WTC11 (cell line): ENCODE measurements at regions not wholly inside any gene's neighbourhood (a gene's known extent, or its start where the extent isn't known, plus 50 kb on each side); places are given as distances from the start of the nearest gene placed in this dataset.

ENCODE experiments used
- AFF4 ChIP-seq: sonication (generic); formaldehyde crosslinking; IDR thresholded peaks from 2 replicates; pipeline ENCODE4 v1.8.1; 2023; ENCODE audit warnings: mild to moderate bottlenecking, missing genetic modification reagents, borderline replicate concordance
- ATF6 ChIP-seq: sonication (generic); formaldehyde crosslinking; IDR thresholded peaks from 2 replicates; pipeline ENCODE4 v1.8.1; 2023; ENCODE audit warnings: mild to moderate bottlenecking, missing genetic modification reagents
- EMX1 ChIP-seq: fragments of 250-450 bp; sonication (Bioruptor Pico); IDR thresholded peaks from 2 replicates; pipeline ENCODE4 v1.8.0; 2021; ENCODE audit warnings: mild to moderate bottlenecking
- GTF2I ChIP-seq: fragments of 250-450 bp; sonication (Bioruptor Pico); conservative IDR thresholded peaks from 2 replicates; pipeline ENCODE4 v1.4.0; 2021; ENCODE audit warnings: mild to moderate bottlenecking
- HMGA2 ChIP-seq: fragments of 250-450 bp; sonication (Bioruptor Pico); IDR thresholded peaks from 2 replicates; pipeline ENCODE4 v1.4.0; 2021; ENCODE audit warnings: mild to moderate bottlenecking, moderate library complexity
- NR2C2 ChIP-seq: sonication (generic); formaldehyde crosslinking; IDR thresholded peaks from 2 replicates; pipeline ENCODE4 v1.8.0; 2022; ENCODE audit warnings: mild to moderate bottlenecking, missing genetic modification reagents
- PRDM15 ChIP-seq: sonication (generic); formaldehyde crosslinking; IDR thresholded peaks from 2 replicates; pipeline ENCODE4 v1.8.0; 2022; ENCODE audit warnings: missing genetic modification reagents
- SMAD4 ChIP-seq: sonication (generic); formaldehyde crosslinking; IDR thresholded peaks from 2 replicates; pipeline ENCODE4 v1.8.0; 2022; ENCODE audit warnings: mild to moderate bottlenecking, missing genetic modification reagents
- ZNF317 ChIP-seq: sonication (generic); formaldehyde crosslinking; IDR thresholded peaks from 2 replicates; pipeline ENCODE4 v1.8.1; 2023; ENCODE audit warnings: low read depth, mild to moderate bottlenecking, moderate library complexity, missing genetic modification reagents, borderline replicate concordance
- ZNF425 ChIP-seq: fragments of 250-450 bp; sonication (Bioruptor Pico); conservative IDR thresholded peaks from 2 replicates; pipeline ENCODE4 v1.9.0; 2021; ENCODE audit warnings: mild to moderate bottlenecking
- ZNF512 ChIP-seq: sonication (generic); formaldehyde crosslinking; IDR thresholded peaks from 2 replicates; pipeline ENCODE4 v1.8.1; 2022; ENCODE audit warnings: missing genetic modification reagents, borderline replicate concordance
- ZSCAN18 ChIP-seq: fragments of 250-450 bp; sonication (Bioruptor Pico); IDR thresholded peaks from 2 replicates; pipeline ENCODE4 v2.1.2; 2022; ENCODE audit warnings: mild to moderate bottlenecking, moderate library complexity

GRCh38 chrX:42933187-42933586 lies 155.2 kb upstream of the PPP1R2C start (continued):
- TF ChIP-seq PRDM15 (no peak), ZSCAN18 (CRISPR knock-in tag) (no peak), EMX1 (no peak), ZNF512 (no peak), GTF2I (CRISPR knock-in tag) (no peak), ZNF317 (CRISPR knock-in tag) (no peak), ZNF425 (CRISPR knock-in tag) (no peak), NR2C2 (no peak), AFF4 (CRISPR knock-in tag) (no peak), SMAD4 (CRISPR knock-in tag) (no peak), ATF6 (no peak), HMGA2 (CRISPR knock-in tag) (no peak)
